HG02943 (cell line): ENCODE measurements at regions not wholly inside any gene's neighbourhood (a gene's known extent, or its start where the extent isn't known, plus 50 kb on each side); places are given as distances from the start of the nearest gene placed in this dataset.

Experiments
- ATAC-seq: cut with Tn5 transposase; IDR thresholded peaks from one replicate; pipeline ENCODE4 v1.9.1; 2021; ENCODE audit warnings: mild to moderate bottlenecking, low read depth, moderate library complexity; ENCODE audit not compliant: unreplicated experiment

DNA sequence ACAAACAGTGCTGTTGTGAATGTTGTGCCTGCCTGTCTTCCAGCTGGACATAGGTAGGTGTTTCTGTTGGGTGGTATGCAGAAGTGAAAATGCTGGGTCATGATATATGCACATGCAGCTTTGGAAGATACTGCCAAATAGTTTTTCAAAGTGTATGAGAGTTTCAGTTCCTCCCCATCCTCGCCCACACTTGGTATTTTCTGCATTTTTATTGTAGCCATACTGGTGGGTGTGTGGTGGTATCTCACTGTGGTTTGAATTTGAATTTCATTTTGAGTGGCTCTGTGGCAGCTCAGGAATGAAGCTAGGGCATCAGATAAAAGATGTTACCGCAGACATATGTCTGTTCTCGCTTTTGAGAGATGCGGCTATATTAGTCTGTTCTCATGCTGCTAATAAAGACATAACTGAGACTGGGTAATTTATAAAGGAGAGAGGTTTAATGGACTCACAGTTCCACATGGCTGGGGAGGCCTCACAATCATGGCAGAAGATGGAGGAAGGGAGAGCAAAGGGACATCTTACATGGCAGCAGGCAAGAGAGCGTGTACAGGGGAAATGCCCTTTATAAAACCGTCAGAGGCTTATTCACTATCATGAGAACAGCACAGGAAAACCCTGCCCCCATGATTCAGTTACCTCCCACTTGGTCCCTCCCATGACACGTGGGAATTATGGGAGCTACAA lies 183.1 kb downstream of the CAND1 start:
- ATAC-seq: peak; percentile 47

DNA sequence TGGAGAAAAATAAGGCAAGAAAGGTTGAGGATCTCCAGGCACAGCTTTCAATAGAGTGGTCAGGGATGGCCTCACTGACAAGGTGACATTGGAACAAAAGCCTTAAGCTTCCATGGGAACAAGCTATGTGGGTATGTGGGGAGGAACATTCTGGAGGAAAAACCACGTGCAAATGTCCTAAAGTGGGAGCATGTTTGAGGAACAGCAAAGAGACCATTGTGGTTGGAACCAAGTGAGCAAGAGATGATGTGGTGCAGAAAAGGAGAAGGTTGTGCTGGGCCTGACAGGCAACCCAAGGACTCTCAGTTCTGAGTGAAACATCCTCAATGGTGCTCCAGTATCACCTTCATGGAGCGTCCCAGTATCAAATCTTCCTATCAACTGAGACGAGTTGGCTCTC lies 184.0 kb downstream of the CAND1 start:
- no peak for ATAC-seq

DNA sequence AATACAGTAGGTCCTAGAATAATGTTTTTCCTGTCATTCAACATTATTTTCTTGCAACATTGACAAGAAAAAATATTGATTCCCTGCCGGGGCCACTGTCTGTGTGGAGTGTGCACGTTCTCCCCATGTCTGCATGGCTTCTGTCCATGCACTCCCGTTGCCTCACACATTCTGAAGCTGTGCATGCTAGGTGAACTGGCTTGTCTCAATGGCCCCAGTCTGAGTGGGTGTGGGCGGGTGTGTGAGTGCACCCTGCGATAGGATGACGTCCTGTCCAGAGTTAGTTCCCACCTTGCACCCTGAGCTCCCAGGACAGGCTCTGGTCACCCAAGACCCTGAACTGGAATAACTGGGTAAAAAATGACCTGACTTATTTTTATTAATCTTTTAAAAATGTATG lies 186.1 kb downstream of the CAND1 start:
- no peak for ATAC-seq

DNA sequence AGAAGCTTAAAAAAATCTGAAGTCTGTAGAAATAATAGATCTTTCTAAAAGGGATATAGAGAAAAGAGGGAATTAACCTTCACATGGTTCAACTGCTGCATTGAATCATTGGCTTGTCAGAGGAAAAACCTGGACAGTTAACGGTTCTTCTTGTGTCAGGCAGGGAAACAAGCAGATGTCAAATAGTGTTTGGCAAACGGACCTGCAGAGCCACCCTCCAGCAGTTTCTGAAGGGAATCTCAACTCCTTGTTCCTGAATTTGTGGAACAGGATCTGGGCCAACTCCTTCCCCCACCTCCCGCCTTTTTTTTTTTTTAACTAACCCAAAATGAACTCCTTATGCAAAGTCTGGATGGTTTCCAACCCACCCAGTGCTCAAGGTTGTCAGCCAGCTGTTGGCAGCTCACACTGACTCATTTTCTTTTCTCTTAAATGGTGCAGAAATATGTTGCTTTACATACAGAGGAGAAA lies 187.3 kb downstream of the CAND1 start:
- ATAC-seq: no peak

DNA sequence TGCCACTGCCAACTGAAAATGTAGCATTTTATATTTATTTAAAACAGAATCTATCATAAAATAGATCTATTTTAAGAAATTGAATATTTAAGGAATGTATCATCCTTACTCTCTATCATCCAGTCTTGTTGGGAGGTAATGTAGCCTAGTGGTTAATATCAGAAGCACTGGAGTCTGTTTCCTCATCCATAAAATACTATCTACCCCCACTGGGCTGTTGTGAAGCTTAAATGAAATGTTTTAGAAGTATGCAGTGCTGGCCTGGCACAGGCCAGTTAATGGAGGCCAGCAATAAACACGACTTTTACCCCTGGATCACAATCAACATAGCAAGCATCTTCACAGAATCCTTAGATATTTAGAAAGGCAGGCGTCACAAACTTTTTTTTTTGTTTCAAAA lies 188.0 kb downstream of the CAND1 start:
- no peak for ATAC-seq

DNA sequence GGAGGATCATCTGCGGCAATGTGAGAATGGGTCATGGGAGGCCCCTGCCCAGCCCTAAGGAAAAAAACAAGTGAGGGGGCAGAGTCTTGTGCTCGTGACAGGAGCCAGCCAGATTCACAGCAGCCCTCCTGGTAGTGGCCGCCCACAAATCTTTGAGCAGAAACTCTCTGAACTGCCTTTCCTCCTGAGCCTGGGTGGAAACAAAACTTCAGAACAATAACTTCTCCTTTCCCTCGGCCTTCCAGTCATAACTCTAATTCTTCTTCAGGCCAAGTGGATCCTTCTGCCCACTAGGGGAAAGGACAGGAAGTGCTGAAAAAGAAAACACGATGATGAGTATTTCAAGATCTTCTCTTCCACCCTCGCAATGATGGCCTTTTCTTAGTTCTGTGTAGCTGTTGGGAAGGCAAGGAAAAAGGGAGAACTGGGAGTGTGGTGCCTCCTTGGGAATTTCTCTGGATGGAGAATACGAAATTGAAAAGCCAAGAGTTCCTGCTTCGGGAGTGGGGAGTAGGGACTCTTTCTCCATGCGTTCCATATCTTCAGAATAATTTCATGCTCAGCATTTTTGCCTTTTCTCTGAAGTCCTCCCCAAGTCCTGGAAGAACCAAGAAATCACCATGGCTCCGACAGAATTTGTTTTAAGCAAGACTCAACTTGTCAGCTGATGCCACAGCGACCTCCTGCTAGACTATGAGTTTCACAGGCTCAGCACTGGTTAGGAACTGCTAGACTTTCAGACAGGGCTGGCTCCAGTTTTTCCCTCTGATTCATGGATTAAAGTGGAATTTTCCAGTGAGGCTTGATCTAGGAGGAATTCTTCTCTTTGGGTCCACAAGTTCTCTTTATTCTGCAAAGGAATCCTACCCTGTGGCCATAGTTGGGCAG lies 188.9 kb downstream of the CAND1 start:
- ATAC-seq: no peak

DNA sequence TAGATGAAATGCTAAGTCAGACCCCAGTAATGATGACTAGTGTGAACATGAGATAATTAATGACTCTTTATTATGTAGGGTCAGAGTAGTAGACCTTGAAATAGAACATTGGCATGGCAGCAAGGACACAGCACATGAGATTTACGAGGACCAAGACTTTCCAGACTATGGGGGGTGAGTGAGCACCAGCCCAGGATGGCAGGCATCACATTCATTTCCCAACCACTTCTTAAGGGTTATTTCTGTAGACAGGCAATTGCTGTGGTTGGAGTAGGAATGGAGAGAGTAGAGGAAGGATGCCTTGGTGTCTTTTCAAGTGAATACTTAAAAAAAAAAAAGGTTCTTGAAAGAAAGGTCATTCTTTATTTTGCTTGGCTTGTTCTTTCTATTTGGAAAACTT lies 189.4 kb upstream of the DYRK2 start:
- no peak for ATAC-seq

DNA sequence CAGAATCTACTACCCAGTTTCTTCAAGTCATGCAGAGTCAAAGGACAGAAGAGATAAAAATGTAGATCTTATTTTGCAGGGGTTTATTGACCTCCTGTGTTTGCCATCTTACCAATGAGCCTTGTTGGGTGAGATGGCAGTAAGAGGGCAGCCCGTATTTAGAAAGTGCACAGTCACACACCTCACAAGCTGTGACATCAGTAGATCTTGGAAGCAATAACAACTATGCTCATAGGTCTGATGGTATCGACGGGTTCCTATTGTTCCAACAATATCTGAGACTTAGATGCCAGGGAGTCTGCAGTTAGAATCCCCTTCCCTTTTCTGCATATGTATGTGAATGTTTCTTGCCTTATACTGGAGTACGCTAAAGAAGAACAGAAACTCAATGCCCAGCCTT lies 189.0 kb upstream of the DYRK2 start:
- no peak for ATAC-seq

DNA sequence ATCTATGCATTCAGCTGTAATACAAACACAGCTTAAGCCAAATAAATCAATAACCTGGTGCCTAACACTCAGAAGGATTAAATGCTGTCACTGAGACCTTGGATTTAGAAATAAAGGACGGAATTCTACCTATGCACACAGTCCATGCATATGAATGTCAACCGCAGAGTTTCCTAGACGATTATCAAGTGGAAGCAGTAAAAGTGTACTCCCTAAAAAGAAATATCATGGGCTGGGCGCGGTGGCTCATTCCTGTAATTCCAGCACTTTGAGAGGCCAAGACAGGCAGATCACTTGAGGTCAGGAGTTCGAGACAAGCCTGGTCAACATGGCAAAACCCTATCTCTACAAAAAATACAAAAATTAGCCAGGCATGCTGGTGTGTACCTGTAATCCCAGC lies 188.2 kb upstream of the DYRK2 start:
- no peak for ATAC-seq

DNA sequence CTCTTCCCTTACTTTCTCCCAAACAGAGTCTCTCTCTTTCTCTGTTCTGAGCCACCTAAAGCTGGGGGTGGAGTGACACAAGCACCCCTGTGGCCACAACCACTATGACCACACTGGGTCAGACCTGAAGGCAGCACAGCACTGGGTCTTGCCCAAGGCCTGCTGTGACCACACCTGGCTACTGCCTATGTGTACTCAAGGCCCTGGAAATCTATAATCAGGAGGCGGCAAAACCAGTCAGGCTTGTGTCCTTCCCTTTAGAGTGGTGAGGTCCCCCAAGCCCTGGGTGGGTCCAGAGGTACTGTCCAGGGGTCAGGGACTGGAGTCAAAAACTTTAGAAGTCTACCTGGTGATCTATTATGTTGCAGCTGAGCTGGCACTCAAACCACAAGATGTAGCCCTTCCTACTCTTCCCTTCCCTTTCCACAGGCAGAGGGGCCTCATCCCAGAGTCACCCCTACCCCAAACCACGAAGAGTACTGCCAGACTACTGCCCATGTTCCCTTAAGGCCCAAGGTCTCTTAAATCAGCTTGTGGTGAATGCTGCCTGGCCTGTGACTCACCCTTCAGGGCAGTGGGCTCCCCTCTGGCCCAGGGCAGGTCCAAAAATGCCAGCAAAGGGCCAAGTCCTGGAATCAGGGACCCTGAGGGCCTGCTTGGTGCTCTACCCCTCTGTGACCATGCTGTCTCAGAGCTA lies 179.8 kb upstream of the DYRK2 start:
- ATAC-seq: no peak

DNA sequence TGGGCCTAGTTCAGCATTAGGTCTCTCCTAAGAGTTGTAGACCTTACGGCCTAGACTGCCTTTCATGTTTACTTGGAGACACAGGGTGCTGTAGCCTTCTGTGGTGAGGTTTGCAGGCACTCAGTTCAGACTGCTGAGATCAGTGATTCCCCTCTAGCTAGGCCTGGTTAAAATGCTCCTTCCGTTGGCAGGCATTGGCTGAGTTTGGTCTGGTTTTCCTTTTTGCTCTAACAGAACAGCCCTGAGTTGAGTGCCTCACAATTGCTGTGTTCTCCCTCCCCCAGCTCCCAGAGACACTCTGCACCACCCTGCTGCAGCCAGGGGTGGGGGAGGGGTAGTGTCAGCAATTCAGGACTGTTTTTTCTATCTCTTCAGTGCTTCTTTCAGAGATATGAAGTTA lies 178.9 kb upstream of the DYRK2 start:
- ATAC-seq: no peak

DNA sequence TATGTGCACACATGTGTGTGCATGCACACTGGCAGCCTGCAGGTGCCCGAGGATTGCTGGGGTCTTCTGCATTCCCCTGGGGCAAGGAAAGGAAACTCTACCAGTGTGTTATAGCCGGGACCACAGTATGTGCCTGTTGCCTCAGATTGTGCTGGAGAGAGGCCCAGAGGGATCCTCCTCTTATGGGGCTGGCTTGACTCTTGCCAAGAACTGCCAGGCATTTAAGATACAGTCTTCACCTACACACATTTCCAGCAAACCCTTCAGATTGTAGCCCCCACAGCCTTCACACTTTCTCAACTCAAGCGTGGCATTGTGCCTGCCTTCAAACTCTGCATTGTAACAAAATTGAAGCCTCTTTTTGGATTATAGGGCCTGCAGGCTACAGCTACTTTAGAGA lies 176.7 kb upstream of the DYRK2 start:
- no peak for ATAC-seq

DNA sequence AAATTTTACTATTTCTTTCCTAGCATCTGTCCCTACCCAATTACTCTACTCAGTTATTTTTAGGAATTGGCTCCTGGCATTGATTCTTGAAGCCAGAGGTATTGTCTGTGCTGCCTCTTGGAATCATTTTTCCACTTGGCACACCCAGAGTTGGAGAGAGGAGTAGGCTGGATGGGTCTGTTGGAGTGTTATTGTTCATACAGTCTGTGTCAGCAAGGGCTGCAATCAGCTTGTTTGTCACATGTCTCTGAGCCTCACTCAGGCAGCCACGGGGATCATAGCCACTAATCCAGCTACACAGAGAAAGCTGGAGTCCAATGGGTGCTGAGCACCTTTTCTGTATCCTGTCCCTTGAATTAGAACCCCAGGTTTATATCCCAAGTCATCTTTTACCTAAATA lies 176.0 kb upstream of the DYRK2 start:
- ATAC-seq: no peak

DNA sequence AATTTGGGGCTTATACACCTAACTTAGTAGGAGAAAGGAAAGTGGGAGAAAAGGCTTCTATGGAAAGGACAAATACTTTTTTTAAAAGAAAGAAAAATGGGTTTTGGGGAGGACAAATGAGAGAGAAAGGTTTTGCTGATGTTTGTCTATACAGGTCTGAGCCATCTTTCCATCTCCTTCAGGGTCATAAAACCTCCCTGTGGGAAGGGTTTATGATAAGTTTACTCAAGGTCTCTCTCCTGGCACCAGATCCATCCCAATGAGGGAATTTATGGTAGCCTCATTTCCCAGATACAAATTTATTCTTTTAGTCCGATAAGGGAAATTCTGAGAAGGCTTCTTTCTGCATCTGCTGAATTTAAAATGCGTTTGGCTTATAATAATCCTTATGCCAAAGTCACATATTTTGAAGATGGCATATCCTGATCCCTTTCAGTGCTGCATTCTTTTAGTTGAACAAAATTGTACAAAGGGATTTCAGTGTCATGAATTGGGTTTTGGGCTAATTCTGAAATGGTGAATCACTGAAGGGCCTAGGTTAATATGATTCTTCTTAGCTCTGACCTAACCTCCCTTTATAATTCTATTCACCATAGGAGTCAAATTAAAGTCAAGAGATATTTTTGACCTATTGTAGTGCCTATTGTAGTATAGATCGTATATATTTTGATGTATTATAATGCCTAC lies 173.5 kb upstream of the DYRK2 start:
- ATAC-seq: no peak

DNA sequence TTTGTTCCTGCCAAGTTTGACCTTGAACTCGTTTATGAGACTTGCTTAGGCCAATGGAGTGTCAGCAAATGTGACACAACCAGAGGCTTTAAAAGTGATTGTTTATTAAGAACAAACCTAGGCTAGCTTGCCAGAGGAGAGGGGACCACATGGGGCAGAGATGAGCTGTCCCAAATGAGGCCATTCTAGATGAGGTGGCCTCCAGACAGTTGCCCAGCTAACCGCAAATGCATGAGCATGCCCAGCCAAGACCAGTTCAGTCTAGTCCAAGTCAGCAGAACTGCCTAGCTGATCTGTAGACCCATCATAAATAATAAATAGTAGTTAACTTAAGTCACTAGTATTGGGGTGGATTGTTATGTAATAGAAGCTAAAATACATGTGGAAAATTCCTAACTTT lies 172.8 kb upstream of the DYRK2 start:
- ATAC-seq: no peak

DNA sequence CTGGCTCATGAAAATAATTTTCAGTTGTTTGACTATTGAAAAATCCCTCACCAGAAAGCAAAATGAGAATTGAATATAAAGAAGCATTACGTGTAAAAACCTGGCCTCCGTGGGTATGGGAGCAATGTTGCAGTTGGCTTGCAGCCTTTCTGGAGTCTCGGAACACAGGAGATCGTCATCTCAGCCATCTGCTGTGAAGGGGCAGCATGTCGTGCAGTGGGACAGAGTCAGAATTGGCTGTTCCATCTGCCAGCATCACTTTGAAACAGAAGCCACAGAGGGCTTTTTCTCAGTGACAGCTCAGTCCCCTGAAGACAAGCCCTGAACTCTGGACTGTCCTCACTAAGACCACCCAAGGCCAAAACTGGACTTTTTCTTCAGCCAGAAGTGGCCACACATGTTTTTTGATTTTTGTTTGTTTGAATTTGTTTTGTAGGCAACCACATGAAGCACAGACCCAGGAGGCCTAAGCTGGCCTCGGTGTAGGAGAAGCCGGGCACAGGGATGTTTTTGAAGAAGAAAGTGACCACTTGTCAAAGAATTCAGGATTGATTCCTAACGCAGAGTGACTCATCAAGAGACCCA lies 170.8 kb upstream of the DYRK2 start:
- no peak for ATAC-seq

DNA sequence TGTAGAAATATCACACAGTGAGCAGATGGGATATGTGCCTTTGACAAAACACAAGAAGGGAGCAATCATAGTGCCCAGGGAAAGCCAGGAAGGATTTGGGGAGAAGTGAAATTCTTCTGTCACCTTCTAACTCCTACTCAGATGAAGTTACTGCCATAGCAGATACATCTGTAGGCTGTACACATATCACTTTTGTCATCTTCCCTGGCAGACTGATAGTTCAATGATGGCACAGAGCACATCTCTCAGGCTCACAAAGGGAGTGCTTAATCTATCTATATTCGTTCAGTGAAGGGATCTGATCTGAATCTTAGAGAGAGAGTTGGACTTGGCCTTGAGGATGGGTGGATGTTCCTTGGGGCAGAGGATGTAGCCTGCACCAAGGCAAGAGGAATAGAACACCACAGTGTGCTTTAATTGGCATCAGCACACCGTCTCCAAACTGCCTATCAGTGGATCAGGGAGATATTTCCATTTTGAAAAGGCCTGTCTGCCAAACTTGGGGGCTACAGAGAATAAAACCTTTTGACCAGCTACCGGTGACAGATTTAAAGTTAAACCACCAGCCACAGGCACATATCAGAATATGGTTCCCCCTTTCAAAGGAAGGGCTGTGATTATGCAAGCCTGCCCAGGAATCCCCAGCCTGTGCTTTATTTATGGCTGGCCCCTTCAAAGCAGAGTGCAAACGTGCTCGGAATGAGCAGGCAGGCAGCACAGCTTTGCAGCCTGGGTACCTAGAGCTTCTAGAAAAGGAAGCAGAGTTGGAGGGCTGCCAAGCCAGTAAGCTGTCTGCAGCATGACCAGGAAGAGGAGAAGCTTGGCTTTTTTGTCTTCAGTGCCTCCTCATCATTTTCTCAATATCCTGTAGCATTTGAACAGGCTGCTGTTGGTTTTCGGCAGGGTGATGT lies 165.5 kb upstream of the DYRK2 start:
- no peak for ATAC-seq

DNA sequence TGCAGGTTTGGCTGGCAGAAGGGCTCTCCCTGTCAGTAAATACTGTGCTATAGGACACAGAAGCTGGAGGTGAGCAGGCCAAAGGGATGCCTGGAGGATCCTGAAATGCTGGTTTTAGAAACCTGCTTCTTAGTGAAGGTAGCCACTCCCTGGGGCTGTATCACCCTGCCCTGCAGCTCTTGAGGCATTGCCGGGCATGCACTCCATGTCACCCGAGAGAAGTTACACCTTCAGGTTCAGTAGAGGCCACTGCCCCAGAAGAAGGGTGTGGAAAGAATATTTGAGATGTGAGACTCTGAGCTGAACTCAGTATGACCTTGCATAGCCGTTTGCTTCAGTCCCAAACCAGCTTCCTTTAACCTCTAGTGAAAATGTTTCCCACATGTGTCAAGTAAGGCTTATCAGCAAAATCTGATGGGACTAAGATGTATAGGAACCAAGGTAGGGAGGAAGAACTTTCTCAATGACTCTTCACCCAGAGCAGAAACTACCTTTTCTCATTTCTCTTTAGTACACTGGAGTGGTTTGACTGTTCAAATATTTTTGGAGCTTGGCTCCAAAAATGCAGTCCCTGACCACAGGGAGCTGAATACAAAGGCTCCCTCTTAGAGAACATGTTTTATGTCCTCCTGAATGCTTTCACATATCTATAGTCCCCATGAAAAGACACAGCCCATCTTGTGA lies 164.5 kb upstream of the DYRK2 start:
- ATAC-seq: no peak
